Astrocyte (in vitro differentiated cells and primary cell): ENCODE measurements at regions not wholly inside any gene's neighbourhood (a gene's known extent, or its start where the extent isn't known, plus 50 kb on each side); places are given as distances from the start of the nearest gene placed in this dataset.

ENCODE experiments used
- EZH2 ChIP-seq: IDR thresholded peaks from 2 replicates; pipeline ENCODE4 v1.6.1; 2012; ENCODE audit warnings: mild to moderate bottlenecking, low read length, inconsistent platforms; ENCODE audit not compliant: insufficient read depth
- TF ChIP-seq, protein P1 (sequence below): IDR thresholded peaks from 2 replicates; pipeline ENCODE4 v1.5.1; 2011; ENCODE audit warnings: low read depth, mild to moderate bottlenecking, inconsistent platforms, low read length, moderate library complexity; ENCODE audit not compliant: insufficient read depth

DNA sequence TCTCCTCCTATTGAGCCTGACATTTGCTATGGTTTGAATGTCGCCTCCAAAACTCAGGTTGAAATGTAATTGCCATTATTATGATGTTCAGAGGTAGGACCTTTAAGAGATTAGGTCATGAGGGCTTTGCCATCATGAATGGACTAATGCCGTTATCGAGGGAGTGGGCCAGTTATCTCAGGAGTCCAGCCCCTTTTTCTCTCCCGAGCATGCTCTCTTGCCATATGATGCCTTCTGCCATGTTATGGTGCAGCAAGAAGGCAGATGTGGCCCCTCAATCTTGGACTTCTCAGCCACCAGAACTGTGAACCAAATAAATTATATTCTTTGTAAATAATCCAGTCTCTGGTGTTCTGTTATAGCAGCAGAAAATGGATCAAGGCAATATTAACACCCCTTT lies 323.5 kb downstream of the RRAGC start:
- TF ChIP-seq, protein P1, sequence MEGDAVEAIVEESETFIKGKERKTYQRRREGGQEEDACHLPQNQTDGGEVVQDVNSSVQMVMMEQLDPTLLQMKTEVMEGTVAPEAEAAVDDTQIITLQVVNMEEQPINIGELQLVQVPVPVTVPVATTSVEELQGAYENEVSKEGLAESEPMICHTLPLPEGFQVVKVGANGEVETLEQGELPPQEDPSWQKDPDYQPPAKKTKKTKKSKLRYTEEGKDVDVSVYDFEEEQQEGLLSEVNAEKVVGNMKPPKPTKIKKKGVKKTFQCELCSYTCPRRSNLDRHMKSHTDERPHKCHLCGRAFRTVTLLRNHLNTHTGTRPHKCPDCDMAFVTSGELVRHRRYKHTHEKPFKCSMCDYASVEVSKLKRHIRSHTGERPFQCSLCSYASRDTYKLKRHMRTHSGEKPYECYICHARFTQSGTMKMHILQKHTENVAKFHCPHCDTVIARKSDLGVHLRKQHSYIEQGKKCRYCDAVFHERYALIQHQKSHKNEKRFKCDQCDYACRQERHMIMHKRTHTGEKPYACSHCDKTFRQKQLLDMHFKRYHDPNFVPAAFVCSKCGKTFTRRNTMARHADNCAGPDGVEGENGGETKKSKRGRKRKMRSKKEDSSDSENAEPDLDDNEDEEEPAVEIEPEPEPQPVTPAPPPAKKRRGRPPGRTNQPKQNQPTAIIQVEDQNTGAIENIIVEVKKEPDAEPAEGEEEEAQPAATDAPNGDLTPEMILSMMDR, result no peak
- no peak for TF ChIP-seq EZH2
